GM19468 (cell line): ENCODE measurements at regions not wholly inside any gene's neighbourhood (a gene's known extent, or its start where the extent isn't known, plus 50 kb on each side); places are given as distances from the start of the nearest gene placed in this dataset.
"Not testable (repeated sequence)": the region's sequence is repeated elsewhere in the genome, so short reads cannot be mapped to it uniquely, and the experiment has no call there.

ENCODE experiments used
- ATAC-seq: cut with Tn5 transposase; IDR thresholded peaks from one replicate; pipeline ENCODE4 v1.9.1; 2021; ENCODE audit warnings: mild to moderate bottlenecking, moderate library complexity, moderate number of reproducible peaks; ENCODE audit not compliant: unreplicated experiment; ENCODE audit errors: extremely low read depth

GRCh38 chr6:4256969-4257368, 121.6 kb upstream of the ECI2 start:
- no peak for ATAC-seq

GRCh38 chr6:4253604-4254231, 118.3 kb upstream of the ECI2 start:
- no peak for ATAC-seq

- not testable (repeated sequence) for ATAC-seq
These were observed 117.1 kb upstream of the ECI2 start for GRCh38 chr6:4252445-4252844.

GRCh38 chr6:4250645-4251044, 115.3 kb upstream of the ECI2 start:
- no peak for ATAC-seq

GRCh38 chr6:4243832-4244231, 108.5 kb upstream of the ECI2 start:
- not testable (repeated sequence) for ATAC-seq

GRCh38 chr6:4243237-4243636, 107.9 kb upstream of the ECI2 start:
- no peak for ATAC-seq

GRCh38 chr6:4242601-4243000, 107.2 kb upstream of the ECI2 start:
- ATAC-seq, result no peak

- ATAC-seq, result no peak
These were observed 104.8 kb upstream of the ECI2 start for GRCh38 chr6:4240148-4240547.

- ATAC-seq, result no peak
These were observed 89.9 kb upstream of the ECI2 start for GRCh38 chr6:4225161-4225872.

- no peak for ATAC-seq
These were observed 88.9 kb upstream of the ECI2 start for GRCh38 chr6:4224067-4224978.

- no peak for ATAC-seq
These were observed 85.2 kb upstream of the ECI2 start for GRCh38 chr6:4220558-4220957.

GRCh38 chr6:4218619-4219317, 83.4 kb upstream of the ECI2 start:
- not testable (repeated sequence) for ATAC-seq

GRCh38 chr6:4212588-4212987, 77.2 kb upstream of the ECI2 start:
- no peak for ATAC-seq

- ATAC-seq, result no peak
These were observed 75.4 kb upstream of the ECI2 start for GRCh38 chr6:4210629-4211419.

GRCh38 chr6:4209196-4209595, 73.8 kb upstream of the ECI2 start:
- ATAC-seq, result no peak

GRCh38 chr6:4208158-4208557, 72.8 kb upstream of the ECI2 start:
- no peak for ATAC-seq

GRCh38 chr6:4203642-4204417, 68.5 kb upstream of the ECI2 start:
- ATAC-seq, result not testable (repeated sequence)

- no peak for ATAC-seq
These were observed 57.3 kb upstream of the ECI2 start for GRCh38 chr6:4192627-4193026.

GRCh38 chr6:4192173-4192572, 56.8 kb upstream of the ECI2 start:
- ATAC-seq, result no peak
